A549 (cell line): ENCODE measurements at regions not wholly inside any gene's neighbourhood (a gene's known extent, or its start where the extent isn't known, plus 50 kb on each side); places are given as distances from the start of the nearest gene placed in this dataset.

Source experiments
- ATAC-seq, 2 experiments: fragments of 200-7000 bp in 1 of 2; fragments of >200 bp in 1 of 2; cut with Nextera tagmentation in 1 of 2; cut with Tn5 transposase in 1 of 2; 3 replicates each; pipeline versions ENCODE4 v1.8.0 to v1.9.1; 2018 to 2020; ENCODE audit warnings: mild to moderate bottlenecking in 1 of 2, moderate library complexity in 1 of 2
- CTCF ChIA-PET: fragments of 300-600 bp; sonication (Branson Sonifier 250); formaldehyde crosslinking; extraction: SDS; loops from one replicate; lab custom pipeline; 2021; ENCODE audit warnings: antibody characterized with exemption, inconsistent platforms; lab: Yijun Ruan, JAX
- POLR2A ChIA-PET: fragments of 350-600 bp; formaldehyde crosslinking; extraction: SDS; loops from one replicate; lab custom pipeline; 2021; ENCODE audit warnings: antibody characterized with exemption, inconsistent platforms; lab: Yijun Ruan, JAX
- DNase-seq, 2 experiments: peaks; one replicate each; pipeline versions ENCODE4 v3.0.0 to v3.0.0-alpha.2; 2011 to 2016; ENCODE audit warnings: low read depth in 1 of 2, low spot score in 1 of 2
- FAIRE-seq: peaks from 2 replicates; lab custom pipeline; 2011; peaks lifted over from hg19 to GRCh38; lab: Jason Lieb, UNC
- H3K27ac ChIP-seq, 2 experiments: fragments of >200 bp; sonication (Bioruptor Twin); formaldehyde crosslinking; 3 replicates each; pipeline ENCODE4 v1.5.1; 2016 to 2017
- H3K4me1 ChIP-seq: fragments of >200 bp; sonication (Bioruptor Twin); formaldehyde crosslinking; 3 replicates; pipeline ENCODE4 v1.6.1; 2016
- H3K4me2 ChIP-seq: fragments of >200 bp; sonication (Bioruptor Twin); formaldehyde crosslinking; 3 replicates; pipeline ENCODE4 v1.6.1; 2016
- H3K4me3 ChIP-seq: fragments of >200 bp; sonication (Bioruptor Twin); formaldehyde crosslinking; 3 replicates; pipeline ENCODE4 v1.5.1; 2016
- H3K9me3 ChIP-seq: fragments of >200 bp; sonication (Bioruptor Twin); formaldehyde crosslinking; 3 replicates; pipeline ENCODE4 v1.6.1; 2016
- BHLHE40 ChIP-seq: IDR thresholded peaks from 2 replicates; pipeline ENCODE4 v1.6.1; 2012; ENCODE audit warnings: low read depth, low read length, inconsistent platforms
- CEBPB ChIP-seq, 2 experiments: fragments of >200 bp in 1 of 2; sonication (Bioruptor Twin) in 1 of 2; formaldehyde crosslinking in 1 of 2; IDR thresholded peaks; 2 replicates each; pipeline ENCODE4 v1.6.1; 2012 to 2016
- CHD4 ChIP-seq: fragments of 200-600 bp; sonication (generic); IDR thresholded peaks from 2 replicates; pipeline ENCODE4 v1.6.1; 2016; ENCODE audit warnings: antibody characterized with exemption, mild to moderate bottlenecking, borderline replicate concordance
- EHMT2 ChIP-seq: fragments of 200-600 bp; sonication (generic); IDR thresholded peaks from 2 replicates; pipeline ENCODE4 v1.6.1; 2016; ENCODE audit warnings: antibody characterized with exemption, low read depth, mild to moderate bottlenecking, moderate library complexity
- EP300 ChIP-seq, 2 experiments: fragments of >200 bp; sonication (Bioruptor Twin); formaldehyde crosslinking; IDR thresholded peaks; 2 replicates in 1 of 2; 3 replicates in 1 of 2; pipeline ENCODE4 v1.6.1; 2016 to 2017
- GATA3 ChIP-seq: IDR thresholded peaks from 2 replicates; pipeline ENCODE4 v1.6.1; 2012; ENCODE audit warnings: borderline replicate concordance
- HOXB13 ChIP-seq: fragments of 250-450 bp; sonication (Bioruptor Pico); IDR thresholded peaks from 2 replicates; pipeline ENCODE4 v1.5.0; 2020; ENCODE audit warnings: low read depth, mild to moderate bottlenecking, moderate library complexity
- HOXB5 ChIP-seq: fragments of 250-450 bp; sonication (Bioruptor Pico); IDR thresholded peaks from 2 replicates; pipeline ENCODE4 v1.5.0; 2020; ENCODE audit warnings: mild to moderate bottlenecking, moderate library complexity
- JUN ChIP-seq, 2 experiments: fragments of >200 bp; sonication (Bioruptor Twin); formaldehyde crosslinking; IDR thresholded peaks; 2 replicates in 1 of 2; 3 replicates in 1 of 2; pipeline ENCODE4 v1.6.1; 2016 to 2017
- KDM5A ChIP-seq: fragments of 200-600 bp; sonication (generic); IDR thresholded peaks from 2 replicates; pipeline ENCODE4 v1.6.1; 2016; ENCODE audit warnings: antibody characterized with exemption, mild to moderate bottlenecking
- MAFK ChIP-seq: fragments of 450-650 bp; IDR thresholded peaks from 2 replicates; pipeline ENCODE4 v1.6.1; 2014; ENCODE audit not compliant: partially characterized antibody
- MAZ ChIP-seq: fragments of 150-350 bp; IDR thresholded peaks from 2 replicates; pipeline ENCODE4 v1.6.1; 2014; ENCODE audit warnings: antibody characterized with exemption, low read depth, low read length, borderline replicate concordance
- NPAS2 ChIP-seq: fragments of 250-450 bp; sonication (Bioruptor Pico); IDR thresholded peaks from 2 replicates; pipeline ENCODE4 v1.8.0; 2022; ENCODE audit warnings: mild to moderate bottlenecking, moderate library complexity, borderline replicate concordance
- NR3C1 ChIP-seq: fragments of >200 bp; sonication (Bioruptor Twin); formaldehyde crosslinking; IDR thresholded peaks from 3 replicates; pipeline ENCODE4 v1.6.1; 2017
- RAD21 ChIP-seq, 2 experiments: fragments of >200 bp in 1 of 2; sonication (Bioruptor Twin) in 1 of 2; formaldehyde crosslinking in 1 of 2; IDR thresholded peaks in 1 of 2; conservative IDR thresholded peaks in 1 of 2; 2 replicates in 1 of 2; 3 replicates in 1 of 2; pipeline ENCODE4 v1.6.1; 2012 to 2018; ENCODE audit warnings: inconsistent platforms in 1 of 2
- ZNF302 ChIP-seq: fragments of 250-450 bp; sonication (Bioruptor Pico); IDR thresholded peaks from 2 replicates; pipeline ENCODE4 v1.9.0; 2021; ENCODE audit warnings: inconsistent platforms, mild to moderate bottlenecking, moderate library complexity
- WGBS: methylation state at CpG from one replicate; pipeline ENCODE4 v1.1.6; 2017; ENCODE audit errors: missing lambda C conversion rate; 5-methylcytosine and 5-hydroxymethylcytosine counted together
- TF ChIP-seq, protein P1 (sequence below): fragments of 150-350 bp; IDR thresholded peaks from 2 replicates; pipeline ENCODE4 v1.6.1; 2014; ENCODE audit warnings: low read depth, mild to moderate bottlenecking, low read length
- TF ChIP-seq, protein P2 (sequence below): fragments of >200 bp; sonication (Bioruptor Twin); formaldehyde crosslinking; IDR thresholded peaks from 3 replicates; pipeline ENCODE4 v1.6.1; 2016
- TF ChIP-seq, protein P3 (sequence below): fragments of >200 bp; sonication (Bioruptor Twin); formaldehyde crosslinking; IDR thresholded peaks from 3 replicates; pipeline ENCODE4 v1.5.1; 2016
- TF ChIP-seq, protein P4 (sequence below): IDR thresholded peaks from 2 replicates; pipeline ENCODE4 v1.6.1; 2012
- TF ChIP-seq, protein P5 (sequence below): fragments of >200 bp; sonication (Bioruptor Twin); formaldehyde crosslinking; IDR thresholded peaks from 2 replicates; pipeline ENCODE4 v1.6.1; 2016
- TF ChIP-seq, protein P6 (sequence below): fragments of 250-450 bp; sonication (Bioruptor Pico); IDR thresholded peaks from 2 replicates; pipeline ENCODE4 v1.5.0; 2020; ENCODE audit warnings: low read depth, mild to moderate bottlenecking, moderate library complexity

DNA sequence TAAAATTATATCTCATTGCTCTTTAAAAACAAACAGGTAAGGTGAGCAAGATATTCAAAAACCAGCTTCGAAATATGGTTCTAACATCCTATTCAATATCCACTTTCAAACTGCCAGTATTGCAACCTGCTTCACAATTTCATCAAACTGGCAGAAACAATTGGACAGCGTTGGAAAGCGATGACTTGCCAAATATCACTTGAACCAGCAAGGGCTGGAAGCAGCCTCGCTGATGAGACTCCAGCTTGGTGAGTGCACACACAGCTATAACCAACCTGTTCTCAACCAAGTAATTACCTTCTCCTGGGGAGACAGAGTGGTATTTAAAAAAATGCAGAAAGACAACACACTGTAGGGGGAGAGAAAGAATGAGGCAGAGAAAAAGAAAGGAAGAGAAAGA, 155.8 kb upstream of the RAI2 start (continued):
- TF ChIP-seq, protein P1, sequence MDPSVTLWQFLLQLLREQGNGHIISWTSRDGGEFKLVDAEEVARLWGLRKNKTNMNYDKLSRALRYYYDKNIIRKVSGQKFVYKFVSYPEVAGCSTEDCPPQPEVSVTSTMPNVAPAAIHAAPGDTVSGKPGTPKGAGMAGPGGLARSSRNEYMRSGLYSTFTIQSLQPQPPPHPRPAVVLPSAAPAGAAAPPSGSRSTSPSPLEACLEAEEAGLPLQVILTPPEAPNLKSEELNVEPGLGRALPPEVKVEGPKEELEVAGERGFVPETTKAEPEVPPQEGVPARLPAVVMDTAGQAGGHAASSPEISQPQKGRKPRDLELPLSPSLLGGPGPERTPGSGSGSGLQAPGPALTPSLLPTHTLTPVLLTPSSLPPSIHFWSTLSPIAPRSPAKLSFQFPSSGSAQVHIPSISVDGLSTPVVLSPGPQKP: no peak
- TF ChIP-seq CEBPB (IDR thresholded peaks at IDR 0.05) (no peak), CHD4 (no peak)
- TF ChIP-seq, protein P2, sequence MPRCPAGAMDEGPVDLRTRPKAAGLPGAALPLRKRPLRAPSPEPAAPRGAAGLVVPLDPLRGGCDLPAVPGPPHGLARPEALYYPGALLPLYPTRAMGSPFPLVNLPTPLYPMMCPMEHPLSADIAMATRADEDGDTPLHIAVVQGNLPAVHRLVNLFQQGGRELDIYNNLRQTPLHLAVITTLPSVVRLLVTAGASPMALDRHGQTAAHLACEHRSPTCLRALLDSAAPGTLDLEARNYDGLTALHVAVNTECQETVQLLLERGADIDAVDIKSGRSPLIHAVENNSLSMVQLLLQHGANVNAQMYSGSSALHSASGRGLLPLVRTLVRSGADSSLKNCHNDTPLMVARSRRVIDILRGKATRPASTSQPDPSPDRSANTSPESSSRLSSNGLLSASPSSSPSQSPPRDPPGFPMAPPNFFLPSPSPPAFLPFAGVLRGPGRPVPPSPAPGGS: no peak

DNA sequence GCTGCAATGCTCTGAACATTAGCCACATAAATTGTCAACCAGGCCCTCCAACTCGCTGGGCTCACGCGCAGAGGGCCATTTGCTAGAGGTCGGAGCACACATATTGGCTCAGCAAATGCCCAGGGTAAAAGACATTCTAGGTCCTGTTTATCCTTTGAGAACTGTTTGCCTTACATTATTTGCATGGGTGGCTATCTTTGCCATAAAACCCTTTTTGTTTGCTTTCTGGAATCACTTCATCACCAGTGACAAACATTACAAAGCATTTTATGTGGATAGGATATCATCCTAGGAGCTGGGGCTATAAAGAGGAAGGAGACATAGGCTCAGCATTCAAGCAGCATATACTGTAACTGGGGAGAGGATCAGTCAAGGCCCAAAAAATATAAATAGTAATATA, 149.2 kb upstream of the RAI2 start:
- no peak for TF ChIP-seq ZNF302 (CRISPR knock-in tag)
- TF ChIP-seq KDM5A: no peak
- no peak for TF ChIP-seq GATA3
- no peak for TF ChIP-seq MAFK
- TF ChIP-seq HOXB5 (CRISPR knock-in tag): no peak
- TF ChIP-seq, protein P3, sequence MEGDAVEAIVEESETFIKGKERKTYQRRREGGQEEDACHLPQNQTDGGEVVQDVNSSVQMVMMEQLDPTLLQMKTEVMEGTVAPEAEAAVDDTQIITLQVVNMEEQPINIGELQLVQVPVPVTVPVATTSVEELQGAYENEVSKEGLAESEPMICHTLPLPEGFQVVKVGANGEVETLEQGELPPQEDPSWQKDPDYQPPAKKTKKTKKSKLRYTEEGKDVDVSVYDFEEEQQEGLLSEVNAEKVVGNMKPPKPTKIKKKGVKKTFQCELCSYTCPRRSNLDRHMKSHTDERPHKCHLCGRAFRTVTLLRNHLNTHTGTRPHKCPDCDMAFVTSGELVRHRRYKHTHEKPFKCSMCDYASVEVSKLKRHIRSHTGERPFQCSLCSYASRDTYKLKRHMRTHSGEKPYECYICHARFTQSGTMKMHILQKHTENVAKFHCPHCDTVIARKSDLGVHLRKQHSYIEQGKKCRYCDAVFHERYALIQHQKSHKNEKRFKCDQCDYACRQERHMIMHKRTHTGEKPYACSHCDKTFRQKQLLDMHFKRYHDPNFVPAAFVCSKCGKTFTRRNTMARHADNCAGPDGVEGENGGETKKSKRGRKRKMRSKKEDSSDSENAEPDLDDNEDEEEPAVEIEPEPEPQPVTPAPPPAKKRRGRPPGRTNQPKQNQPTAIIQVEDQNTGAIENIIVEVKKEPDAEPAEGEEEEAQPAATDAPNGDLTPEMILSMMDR: no peak
- TF ChIP-seq, protein P4, sequence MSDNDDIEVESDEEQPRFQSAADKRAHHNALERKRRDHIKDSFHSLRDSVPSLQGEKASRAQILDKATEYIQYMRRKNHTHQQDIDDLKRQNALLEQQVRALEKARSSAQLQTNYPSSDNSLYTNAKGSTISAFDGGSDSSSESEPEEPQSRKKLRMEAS: no peak
- TF ChIP-seq NR3C1: no peak
- TF ChIP-seq, protein P1: no peak
- TF ChIP-seq, protein P5, sequence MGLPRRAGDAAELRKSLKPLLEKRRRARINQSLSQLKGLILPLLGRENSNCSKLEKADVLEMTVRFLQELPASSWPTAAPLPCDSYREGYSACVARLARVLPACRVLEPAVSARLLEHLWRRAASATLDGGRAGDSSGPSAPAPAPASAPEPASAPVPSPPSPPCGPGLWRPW: no peak
- no peak for TF ChIP-seq EHMT2
- no peak for TF ChIP-seq RAD21 (conservative IDR thresholded peaks at IDR 0.05 in 1 of 2, IDR thresholded peaks at IDR 0.05 in 1 of 2)
- TF ChIP-seq HOXB13: no peak
- TF ChIP-seq JUN (IDR thresholded peaks at IDR 0.05): no peak
- TF ChIP-seq EP300 (IDR thresholded peaks at IDR 0.05): no peak
- no peak for TF ChIP-seq BHLHE40
- no peak for TF ChIP-seq MAZ
- no peak for TF ChIP-seq NPAS2 (CRISPR knock-in tag)
- TF ChIP-seq, protein P6, sequence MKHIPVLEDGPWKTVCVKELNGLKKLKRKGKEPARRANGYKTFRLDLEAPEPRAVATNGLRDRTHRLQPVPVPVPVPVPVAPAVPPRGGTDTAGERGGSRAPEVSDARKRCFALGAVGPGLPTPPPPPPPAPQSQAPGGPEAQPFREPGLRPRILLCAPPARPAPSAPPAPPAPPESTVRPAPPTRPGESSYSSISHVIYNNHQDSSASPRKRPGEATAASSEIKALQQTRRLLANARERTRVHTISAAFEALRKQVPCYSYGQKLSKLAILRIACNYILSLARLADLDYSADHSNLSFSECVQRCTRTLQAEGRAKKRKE: no peak
- TF ChIP-seq, all 56 proteins: peak for 0
- peak in 1 of 2 experiments; percentile 1 for DNase-seq
- Histone ChIP-seq H3K9me3 (no peaks in the 10 kb centered on the region), H3K4me2 (no peak overlapping the region), H3K27ac (no peak overlapping the region), H3K4me3 (no peak overlapping the region), H3K4me1 (no peaks in the 10 kb centered on the region)
- no peak for ATAC-seq
- POLR2A ChIA-PET: no interaction called here
- CTCF ChIA-PET: no interaction called here
- 66% methylated on average over 4 of the region's 4 CpGs for WGBS
- FAIRE-seq: peak; percentile 49
